WERI-Rb-1 (cell line): ENCODE measurements at regions not wholly inside any gene's neighbourhood (a gene's known extent, or its start where the extent isn't known, plus 50 kb on each side); places are given as distances from the start of the nearest gene placed in this dataset.
A peak's percentile ranks its signal among the peaks of the same experiment; 100 is the strongest.

Experiments used
- DNase-seq: peaks from one replicate; pipeline ENCODE4 v3.0.0-alpha.2; 2020
- H3K27ac ChIP-seq: fragments of 250-450 bp; sonication (Bioruptor Pico); 2 replicates; pipeline ENCODE4 v1.5.1; 2020; ENCODE audit warnings: mild to moderate bottlenecking, moderate library complexity
- H3K27me3 ChIP-seq: fragments of 250-450 bp; sonication (Bioruptor Pico); 2 replicates; pipeline ENCODE4 v1.5.1; 2021; ENCODE audit warnings: mild to moderate bottlenecking, low read depth, moderate library complexity; ENCODE audit not compliant: insufficient read depth, severe bottlenecking
- H3K36me3 ChIP-seq: fragments of 250-450 bp; sonication (Bioruptor Pico); 2 replicates; pipeline ENCODE4 v1.5.1; 2020; ENCODE audit warnings: mild to moderate bottlenecking, moderate library complexity
- H3K4me3 ChIP-seq: 2 replicates; pipeline ENCODE4 v1.5.1; 2011; ENCODE audit warnings: low read depth, mild to moderate bottlenecking, control low read depth, low read length
- H3K9me3 ChIP-seq: fragments of 250-450 bp; sonication (Bioruptor Pico); 2 replicates; pipeline ENCODE4 v1.5.1; 2021; ENCODE audit warnings: mild to moderate bottlenecking, moderate library complexity; ENCODE audit not compliant: severe bottlenecking
- TF ChIP-seq, protein P1 (sequence below): IDR thresholded peaks from 2 replicates; pipeline ENCODE4 v1.5.1; 2011; ENCODE audit warnings: low read depth, mild to moderate bottlenecking, control low read depth, inconsistent platforms, low read length

DNA sequence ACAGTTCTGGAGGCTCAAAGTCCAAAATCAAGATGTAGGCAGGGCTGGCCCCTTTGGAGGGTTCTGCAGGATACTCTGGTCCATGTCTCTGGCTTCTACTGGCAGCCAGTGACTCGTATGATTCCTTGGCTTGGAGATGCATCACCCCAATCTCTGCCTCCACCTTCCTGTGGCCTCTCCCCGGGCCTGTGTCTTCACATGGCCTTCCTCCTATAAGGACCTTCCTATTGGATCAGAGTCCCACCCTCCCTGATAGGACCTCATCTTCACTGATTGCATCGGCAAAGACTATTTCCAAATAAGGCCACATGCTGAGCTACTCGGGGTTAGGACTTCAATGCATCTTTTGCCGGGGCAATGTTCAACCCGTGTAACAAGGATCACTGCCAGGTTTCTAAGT is 509.0 kb downstream of the CD83 start:
- Histone ChIP-seq H3K27me3 (no peaks in the 10 kb centered on the region), H3K9me3 (peaks cover 4% of the 10 kb centered on the region), H3K4me3 (no peak overlapping the region), H3K27ac (no peak overlapping the region), H3K36me3 (no peaks in the 10 kb centered on the region)
- TF ChIP-seq, protein P1, sequence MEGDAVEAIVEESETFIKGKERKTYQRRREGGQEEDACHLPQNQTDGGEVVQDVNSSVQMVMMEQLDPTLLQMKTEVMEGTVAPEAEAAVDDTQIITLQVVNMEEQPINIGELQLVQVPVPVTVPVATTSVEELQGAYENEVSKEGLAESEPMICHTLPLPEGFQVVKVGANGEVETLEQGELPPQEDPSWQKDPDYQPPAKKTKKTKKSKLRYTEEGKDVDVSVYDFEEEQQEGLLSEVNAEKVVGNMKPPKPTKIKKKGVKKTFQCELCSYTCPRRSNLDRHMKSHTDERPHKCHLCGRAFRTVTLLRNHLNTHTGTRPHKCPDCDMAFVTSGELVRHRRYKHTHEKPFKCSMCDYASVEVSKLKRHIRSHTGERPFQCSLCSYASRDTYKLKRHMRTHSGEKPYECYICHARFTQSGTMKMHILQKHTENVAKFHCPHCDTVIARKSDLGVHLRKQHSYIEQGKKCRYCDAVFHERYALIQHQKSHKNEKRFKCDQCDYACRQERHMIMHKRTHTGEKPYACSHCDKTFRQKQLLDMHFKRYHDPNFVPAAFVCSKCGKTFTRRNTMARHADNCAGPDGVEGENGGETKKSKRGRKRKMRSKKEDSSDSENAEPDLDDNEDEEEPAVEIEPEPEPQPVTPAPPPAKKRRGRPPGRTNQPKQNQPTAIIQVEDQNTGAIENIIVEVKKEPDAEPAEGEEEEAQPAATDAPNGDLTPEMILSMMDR = no peak
- DNase-seq = no peak

DNA sequence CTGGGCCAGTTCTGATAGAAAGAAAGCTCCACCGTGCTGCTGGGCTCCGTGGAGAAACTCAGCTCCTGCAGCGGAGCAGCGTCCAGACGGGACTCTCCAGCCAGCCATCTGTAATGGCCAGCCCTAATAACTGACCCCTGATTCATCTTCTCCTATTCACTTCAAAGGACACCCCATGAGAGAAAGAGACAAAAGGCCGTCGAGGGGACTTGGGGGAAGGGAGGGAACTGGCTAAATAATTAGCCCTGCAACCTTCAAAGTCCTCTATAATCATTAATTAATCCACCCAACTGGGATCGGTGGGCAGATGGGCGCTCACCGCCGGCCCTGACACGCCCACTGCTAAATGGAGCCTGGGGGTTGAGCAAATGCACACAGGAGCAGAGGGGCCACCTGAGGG is 512.4 kb downstream of the CD83 start:
- H3K27ac ChIP-seq = peak overlapping the region; percentile 67
- no peaks in the 10 kb centered on the region for H3K36me3 ChIP-seq
- H3K9me3 ChIP-seq = peaks cover 4% of the 10 kb centered on the region
- no peaks in the 10 kb centered on the region for H3K27me3 ChIP-seq
- peak; percentile 88 for DNase-seq
- H3K4me3 ChIP-seq = peak overlapping the region; percentile 7
- TF ChIP-seq, protein P1 = no peak

- H3K36me3 ChIP-seq = no peaks in the 10 kb centered on the region
- no peaks in the 10 kb centered on the region for H3K27me3 ChIP-seq
- no peak overlapping the region for H3K27ac ChIP-seq
- H3K4me3 ChIP-seq = no peak overlapping the region
- no peaks in the 10 kb centered on the region for H3K9me3 ChIP-seq
- no peak for DNase-seq
- TF ChIP-seq, protein P1 = no peak
These were observed 515.9 kb downstream of the CD83 start for GRCh38 chr6:14633479-14633878.

DNA sequence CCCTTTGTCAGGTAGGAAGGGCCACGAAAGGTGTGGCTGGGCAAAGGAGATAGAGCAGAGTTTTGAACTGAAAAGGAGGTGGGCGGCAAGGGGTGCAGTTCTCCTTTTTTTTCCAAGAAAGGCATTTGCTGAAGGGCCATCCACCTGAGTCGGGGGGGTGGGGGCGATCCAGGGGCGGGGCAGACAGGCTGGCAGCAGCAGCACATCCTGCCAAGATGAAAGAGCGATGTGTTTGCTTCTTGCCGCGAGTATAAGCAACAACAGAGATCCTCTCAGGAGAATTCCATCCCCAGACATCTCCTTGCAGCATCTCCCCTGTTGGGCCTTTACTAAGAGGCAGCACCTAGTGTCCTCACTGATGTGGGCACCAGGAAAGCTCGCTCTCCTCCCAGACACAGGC is 516.5 kb downstream of the CD83 start:
- DNase-seq = no peak
- no peaks in the 10 kb centered on the region for H3K9me3 ChIP-seq
- H3K27me3 ChIP-seq = no peaks in the 10 kb centered on the region
- no peak overlapping the region for H3K27ac ChIP-seq
- no peak overlapping the region for H3K4me3 ChIP-seq
- no peaks in the 10 kb centered on the region for H3K36me3 ChIP-seq
- TF ChIP-seq, protein P1 = no peak

GRCh38 chr6:14635195-14635594 is 517.6 kb downstream of the CD83 start:
- DNase-seq = no peak
- H3K27me3 ChIP-seq = no peaks in the 10 kb centered on the region
- H3K9me3 ChIP-seq = no peaks in the 10 kb centered on the region
- H3K36me3 ChIP-seq = no peaks in the 10 kb centered on the region
- TF ChIP-seq, protein P1 = no peak
- no peak overlapping the region for H3K4me3 ChIP-seq
- H3K27ac ChIP-seq = no peak overlapping the region

- H3K9me3 ChIP-seq = no peaks in the 10 kb centered on the region
- TF ChIP-seq, protein P1 = no peak
- no peak overlapping the region for H3K27ac ChIP-seq
- no peaks in the 10 kb centered on the region for H3K36me3 ChIP-seq
- no peaks in the 10 kb centered on the region for H3K27me3 ChIP-seq
- no peak for DNase-seq
- no peak overlapping the region for H3K4me3 ChIP-seq
These were observed 518.5 kb downstream of the CD83 start for GRCh38 chr6:14635934-14636591.
